Hematopoietic multipotent progenitor cell treated with erythropoietin and hydrocortisone succinate and interleukin-3 and kit ligand, for 15 days (in vitro differentiated cells): ENCODE measurements at regions not wholly inside any gene's neighbourhood (a gene's known extent, or its start where the extent isn't known, plus 50 kb on each side); places are given as distances from the start of the nearest gene placed in this dataset.

Experiments used
- DNase-seq: peaks from one replicate; pipeline ENCODE4 v3.0.0-alpha.2; 2015; ENCODE audit warnings: low spot score

GRCh38 chr3:17982211-17982880 is 239.9 kb upstream of the TBC1D5 start:
- no peak for DNase-seq

DNA sequence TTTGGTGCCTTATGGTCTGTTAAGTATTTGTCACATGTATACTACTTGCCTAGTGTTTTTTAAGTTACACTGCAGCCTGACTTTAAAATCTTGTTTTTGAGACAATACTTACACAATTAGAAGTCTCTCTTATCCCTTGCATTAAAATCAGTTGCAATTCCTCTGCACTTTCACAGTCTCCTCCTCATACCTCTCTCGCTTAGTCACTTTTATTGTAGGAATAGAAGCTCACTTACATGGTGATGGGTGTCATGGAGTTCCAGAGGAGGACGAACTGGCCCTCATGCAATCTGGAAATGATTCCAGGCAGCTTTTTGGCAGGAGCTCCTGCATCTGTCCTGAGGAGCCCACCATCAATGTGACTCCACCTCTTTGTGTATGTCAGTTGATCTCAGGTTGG is 238.4 kb upstream of the TBC1D5 start:
- DNase-seq = no peak

GRCh38 chr3:17979911-17980310 is 237.5 kb upstream of the TBC1D5 start:
- no peak for DNase-seq

- DNase-seq = no peak
Observed at GRCh38 chr3:17979252-17979651, 236.8 kb upstream of the TBC1D5 start.

GRCh38 chr3:17974206-17974841 is 231.9 kb upstream of the TBC1D5 start:
- DNase-seq = no peak

GRCh38 chr3:17972959-17973906 is 230.8 kb upstream of the TBC1D5 start:
- no peak for DNase-seq

DNA sequence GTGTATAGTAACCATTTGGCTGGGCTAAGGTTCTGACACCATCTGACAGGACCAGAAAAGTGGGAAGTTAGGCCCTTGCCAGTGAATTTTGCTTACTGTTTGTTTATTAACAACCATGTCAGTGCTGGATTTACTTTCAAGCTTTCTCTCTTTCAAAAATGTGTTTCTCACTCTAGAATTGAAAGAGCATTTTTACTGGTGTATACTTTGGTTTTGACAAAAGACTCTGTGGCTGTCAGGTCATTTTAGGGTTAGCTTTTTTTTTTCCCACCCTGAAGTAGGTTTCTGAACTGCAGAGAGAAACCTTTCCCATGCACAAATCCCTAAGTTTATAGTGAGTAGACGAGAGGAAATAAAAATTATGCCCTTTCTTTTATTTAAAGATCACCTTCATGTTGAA is 230.0 kb upstream of the TBC1D5 start:
- DNase-seq = no peak

DNA sequence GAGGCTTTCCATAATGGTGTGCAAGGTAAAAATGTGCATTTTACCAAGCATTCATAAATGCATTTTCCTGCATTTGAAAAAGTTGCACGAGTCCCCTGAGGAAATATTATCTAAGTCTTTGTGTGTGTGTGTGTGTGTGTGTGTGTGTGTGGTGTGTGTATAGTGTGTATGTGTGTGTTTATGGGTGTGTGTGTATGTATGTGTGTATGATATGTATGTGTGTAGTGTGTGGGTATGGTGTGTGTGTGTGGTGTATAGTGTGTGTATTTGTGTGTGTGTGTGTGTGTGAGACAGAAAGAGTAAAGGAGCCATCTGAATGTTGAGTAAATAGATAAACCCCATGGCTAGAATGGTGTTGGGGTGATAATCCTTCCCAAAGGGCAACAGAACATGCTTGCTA is 229.6 kb upstream of the TBC1D5 start:
- DNase-seq = no peak

DNA sequence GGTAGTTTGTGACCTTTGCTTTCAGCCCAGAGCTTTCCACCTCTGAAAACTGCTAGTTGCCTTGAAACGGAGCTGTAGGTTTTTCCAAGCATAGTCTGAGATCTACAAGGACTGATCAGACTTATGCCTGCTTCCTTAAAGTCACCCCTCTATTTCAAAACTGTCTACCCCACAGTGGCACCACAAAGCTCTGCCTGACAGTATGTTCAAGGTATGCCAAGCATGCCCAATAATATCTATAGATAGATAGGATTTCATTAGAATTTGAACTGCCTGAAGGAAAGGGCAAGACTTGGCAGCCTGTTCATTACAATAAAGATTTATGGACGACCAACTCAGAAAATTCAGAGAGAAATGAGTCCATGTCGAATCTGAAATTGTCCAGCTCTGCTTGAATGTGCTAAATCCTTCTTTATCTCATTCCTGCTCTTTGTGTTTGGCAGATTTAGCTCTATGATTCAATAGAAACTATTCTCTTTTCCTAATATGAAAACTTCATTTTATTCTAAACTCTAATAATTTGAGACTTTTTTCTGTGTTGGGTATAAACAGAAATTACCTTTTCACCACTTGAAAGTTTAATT is 227.6 kb upstream of the TBC1D5 start:
- no peak for DNase-seq

GRCh38 chr3:17969244-17969643 is 226.8 kb upstream of the TBC1D5 start:
- no peak for DNase-seq

DNA sequence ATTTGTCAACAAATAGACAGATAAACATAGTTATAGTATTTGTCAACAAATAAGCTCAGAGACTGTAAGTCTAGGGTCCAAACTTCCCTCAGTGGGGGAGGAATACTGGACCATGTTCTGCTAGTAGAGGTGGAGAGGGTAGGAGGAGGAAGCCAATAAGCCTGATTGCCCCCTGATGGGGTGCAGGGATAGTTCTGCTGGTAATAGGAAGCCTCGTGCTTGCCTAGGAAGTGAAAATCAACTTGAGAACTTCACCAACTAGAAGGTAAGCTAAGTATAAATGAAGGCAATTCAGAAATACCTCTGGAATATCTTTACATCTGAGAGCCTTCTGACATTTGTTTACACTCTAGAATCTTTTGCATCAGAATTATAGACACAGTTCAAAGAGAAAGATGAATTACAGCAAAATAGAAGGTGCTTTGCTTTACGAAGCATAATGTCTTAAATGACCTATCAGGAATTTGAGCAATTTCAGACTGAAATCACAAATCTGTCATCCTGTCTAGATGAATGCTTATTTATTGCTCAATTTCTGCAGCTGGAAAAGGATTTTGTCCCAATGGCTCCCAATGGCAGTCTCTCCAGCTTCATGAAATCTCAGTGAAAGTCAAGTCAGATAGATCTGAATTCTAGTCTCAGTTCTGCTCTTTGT is 225.6 kb upstream of the TBC1D5 start:
- no peak for DNase-seq

GRCh38 chr3:17967111-17967510 is 224.7 kb upstream of the TBC1D5 start:
- no peak for DNase-seq

DNA sequence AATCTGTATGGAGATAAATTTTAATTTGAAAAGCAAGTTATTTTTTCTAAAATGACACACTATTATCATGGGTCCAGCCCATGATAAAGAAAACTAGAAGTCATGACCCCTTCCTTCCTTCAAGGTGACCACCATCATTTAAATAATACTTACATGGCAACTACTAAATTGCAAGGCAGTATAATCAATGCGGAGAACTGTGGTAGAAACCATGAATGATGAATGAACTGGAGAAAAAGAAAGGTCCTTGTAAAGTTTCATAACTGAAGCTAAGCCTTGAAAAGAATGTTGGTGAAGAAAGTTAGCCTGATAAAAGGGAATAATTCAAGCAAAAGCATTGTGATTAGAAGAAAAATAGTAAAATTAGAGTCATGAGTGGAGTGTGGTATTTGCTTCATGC is 222.9 kb upstream of the TBC1D5 start:
- DNase-seq = no peak

DNA sequence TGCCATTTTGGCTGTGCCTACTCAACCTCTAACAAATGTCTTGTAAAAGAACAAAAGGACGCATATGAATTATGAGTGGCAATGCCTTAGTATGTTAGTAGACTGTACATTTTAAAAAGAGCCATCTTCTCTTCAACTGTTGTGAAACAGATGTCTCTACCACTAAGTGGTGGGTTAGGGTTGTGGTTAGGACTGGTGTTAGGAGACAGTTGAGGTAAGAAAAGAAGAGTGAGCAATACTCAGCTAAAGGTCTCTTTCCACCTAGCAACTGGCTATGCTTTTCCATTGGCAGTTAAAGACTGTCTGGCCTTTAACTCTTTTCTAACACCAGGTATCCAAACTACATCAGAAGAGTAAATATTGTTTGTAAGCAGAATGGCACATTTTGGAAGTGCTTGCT is 221.7 kb upstream of the TBC1D5 start:
- DNase-seq = no peak

GRCh38 chr3:17955411-17955810 is 213.0 kb upstream of the TBC1D5 start:
- DNase-seq = no peak

DNA sequence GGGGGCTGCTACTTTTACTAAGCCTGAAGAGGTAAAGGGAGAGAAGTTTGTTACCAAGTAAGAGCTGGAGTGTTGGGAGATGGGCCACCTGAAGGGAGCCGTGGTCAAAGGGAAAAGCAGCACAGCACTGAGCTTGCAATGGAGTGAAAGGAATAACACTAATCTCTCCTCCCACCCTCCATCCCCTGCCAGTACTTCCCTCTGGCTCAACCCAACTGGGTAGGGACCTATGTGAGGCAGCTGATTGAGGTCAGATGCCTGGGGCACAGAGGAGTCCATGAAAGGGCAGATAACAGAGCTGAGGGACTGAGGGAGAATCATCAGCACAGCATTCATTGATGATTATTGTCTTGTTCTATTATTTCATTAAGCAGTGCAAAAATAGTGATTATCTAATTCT is 212.4 kb upstream of the TBC1D5 start:
- DNase-seq = no peak

DNA sequence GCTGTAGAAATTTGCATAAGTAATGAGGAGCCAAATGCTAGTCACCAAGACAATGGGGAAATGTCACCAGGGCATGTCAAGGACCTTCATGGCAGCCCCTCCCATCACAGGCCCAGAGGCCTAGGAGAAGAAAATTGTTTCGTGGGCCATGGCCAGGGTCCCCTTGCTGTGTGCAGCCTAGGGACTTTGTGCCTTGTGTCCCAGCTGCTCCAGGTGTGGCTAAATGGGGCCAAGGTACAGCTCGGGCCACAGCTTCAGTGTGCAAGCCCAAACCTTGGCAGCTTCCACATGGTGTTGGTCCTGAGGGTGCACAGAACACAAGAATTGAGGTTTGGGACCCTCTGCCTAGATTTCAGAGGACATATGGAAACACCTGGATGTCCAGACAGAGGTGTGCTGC is 208.8 kb upstream of the TBC1D5 start:
- no peak for DNase-seq

DNA sequence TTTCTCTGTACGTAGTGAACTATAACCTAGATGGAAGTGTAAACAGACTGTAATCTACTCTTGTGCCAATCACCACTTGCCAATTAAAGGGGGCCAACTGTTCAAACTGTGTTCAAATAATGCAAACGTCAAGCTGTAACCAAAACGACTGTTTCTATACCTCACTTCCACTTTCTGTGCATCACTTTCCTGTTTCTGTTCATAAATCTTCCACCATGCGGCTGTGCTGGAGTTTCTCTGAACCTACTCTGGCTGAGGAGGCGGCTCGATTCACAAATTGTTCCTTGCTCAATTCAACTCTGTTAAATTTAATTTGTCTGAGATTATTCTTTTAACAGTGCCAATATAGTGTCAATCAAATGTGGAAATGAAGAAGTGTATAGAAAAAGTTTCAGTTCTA is 206.7 kb upstream of the TBC1D5 start:
- no peak for DNase-seq

DNA sequence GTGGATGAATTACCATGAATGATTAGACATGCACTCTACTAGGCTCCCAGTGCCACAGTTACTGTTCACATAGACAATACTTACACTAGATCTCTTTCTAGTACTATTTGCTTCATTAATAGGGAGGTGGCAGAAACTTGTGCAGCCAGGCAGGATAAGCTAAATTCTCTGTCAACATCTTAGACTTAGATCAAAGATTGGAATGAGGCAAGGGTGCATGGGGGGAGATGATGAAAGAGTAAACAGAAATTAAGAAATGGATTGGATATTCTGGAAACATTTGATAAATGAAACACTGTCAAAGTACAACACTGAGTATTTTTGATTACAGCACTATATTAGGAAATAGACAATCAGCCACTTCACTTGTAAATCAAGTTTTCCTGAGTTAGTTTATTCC is 205.4 kb upstream of the TBC1D5 start:
- no peak for DNase-seq

GRCh38 chr3:17946619-17947018 is 204.2 kb upstream of the TBC1D5 start:
- DNase-seq = no peak

GRCh38 chr3:17945799-17946399 is 203.5 kb upstream of the TBC1D5 start:
- no peak for DNase-seq
